IMR-90 (cell line): ENCODE measurements at regions not wholly inside any gene's neighbourhood (a gene's known extent, or its start where the extent isn't known, plus 50 kb on each side); places are given as distances from the start of the nearest gene placed in this dataset.

Source experiments
- ATAC-seq: fragments of 200-7000 bp; cut with Tn5 transposase; 2 replicates; pipeline ENCODE4 v1.9.1; 2020; ENCODE audit warnings: low read depth, mild to moderate bottlenecking, moderate library complexity
- BruUV-seq: library from RNA; stranded (reverse); fragments of 400-500 nt; replicated peaks from 2 replicates; lab custom pipeline; 2021; lab: Mats Ljungman, UMichigan
- CTCF ChIA-PET: fragments of 300-600 bp; formaldehyde crosslinking; extraction: SDS; loops from one replicate; lab custom pipeline; 2021; ENCODE audit warnings: antibody characterized with exemption; lab: Yijun Ruan, JAX
- POLR2A ChIA-PET: fragments of 300-600 bp; sonication (Branson Sonifier 250); formaldehyde crosslinking; loops from one replicate; lab custom pipeline; 2022; ENCODE audit warnings: antibody characterized with exemption; ENCODE audit not compliant: unreplicated experiment; lab: Charles Lee
- DNase-seq: peaks from one replicate; pipeline ENCODE4 v3.0.0; 2013
- H2AFZ ChIP-seq: replicated peaks from 2 replicates; pipeline ENCODE3; 2013; ENCODE audit warnings: low read length, mild to moderate bottlenecking; ENCODE audit not compliant: poor library complexity
- H2AK5ac ChIP-seq: 2 replicates; pipeline ENCODE4 v1.6.1; 2013; ENCODE audit warnings: low read depth, low read length, inconsistent platforms
- H2AK9ac ChIP-seq: replicated peaks from 2 replicates; pipeline ENCODE3; 2013; ENCODE audit warnings: mild to moderate bottlenecking, low read depth, low read length, moderate library complexity; ENCODE audit not compliant: poor library complexity
- H2BK120ac ChIP-seq: 2 replicates; pipeline ENCODE4 v1.6.1; 2013; ENCODE audit warnings: low read depth, low read length, inconsistent platforms
- H2BK15ac ChIP-seq: 3 replicates; pipeline ENCODE4 v1.6.1; 2013; ENCODE audit warnings: low read depth, low read length, inconsistent platforms
- H2BK20ac ChIP-seq: 2 replicates; pipeline ENCODE4 v1.6.1; 2013; ENCODE audit warnings: low read depth, mild to moderate bottlenecking, inconsistent platforms, low read length, moderate library complexity
- H2BK5ac ChIP-seq: 2 replicates; pipeline ENCODE4 v1.6.1; 2013; ENCODE audit warnings: mild to moderate bottlenecking, low read depth, low read length, inconsistent platforms; ENCODE audit not compliant: poor library complexity, severe bottlenecking
- H3K14ac ChIP-seq: replicated peaks from 2 replicates; pipeline ENCODE4 v1.6.1; 2013; ENCODE audit warnings: low read depth, low read length, inconsistent platforms
- H3K18ac ChIP-seq: 2 replicates; pipeline ENCODE4 v1.6.1; 2013; ENCODE audit warnings: low read depth, low read length, control low read depth
- H3K23ac ChIP-seq: 2 replicates; pipeline ENCODE4 v1.6.1; 2013; ENCODE audit warnings: low read depth, low read length, inconsistent platforms
- H3K27ac ChIP-seq: 2 replicates; pipeline ENCODE4 v1.5.1; 2013; ENCODE audit warnings: mild to moderate bottlenecking, control low read depth, low read length; ENCODE audit not compliant: insufficient read depth
- H3K27me3 ChIP-seq: 2 replicates; pipeline ENCODE4 v1.6.1; 2013; ENCODE audit warnings: low read length; ENCODE audit not compliant: control insufficient read depth, insufficient read depth
- H3K36me3 ChIP-seq: 2 replicates; pipeline ENCODE4 v1.6.1; 2013; ENCODE audit warnings: low read length, mixed read lengths; ENCODE audit not compliant: control insufficient read depth, insufficient read depth
- H3K4ac ChIP-seq: 2 replicates; pipeline ENCODE4 v1.6.1; 2013; ENCODE audit warnings: low read depth, low read length, inconsistent platforms
- H3K4me1 ChIP-seq: 2 replicates; pipeline ENCODE4 v1.6.1; 2013; ENCODE audit warnings: low read length, mixed read lengths; ENCODE audit not compliant: control insufficient read depth, insufficient read depth
- H3K4me2 ChIP-seq: 2 replicates; pipeline ENCODE4 v1.6.1; 2013; ENCODE audit warnings: low read depth, mild to moderate bottlenecking, control low read depth, low read length, moderate library complexity
- H3K4me3 ChIP-seq: 2 replicates; pipeline ENCODE4 v1.5.1; 2013; ENCODE audit warnings: low read depth, mild to moderate bottlenecking, control low read depth, low read length, moderate library complexity; ENCODE audit not compliant: insufficient read depth
- H3K56ac ChIP-seq: 2 replicates; pipeline ENCODE4 v1.6.1; 2013; ENCODE audit warnings: low read length, inconsistent platforms; ENCODE audit not compliant: insufficient read depth; ENCODE audit errors: extremely low read depth
- H3K79me1 ChIP-seq, 2 experiments: 2 replicates each; pipeline ENCODE4 v1.6.1; 2013; ENCODE audit warnings: low read length in 2 of 2, inconsistent platforms in 1 of 2, low read depth in 1 of 2
- H3K9ac ChIP-seq: 2 replicates; pipeline ENCODE4 v1.6.1; 2013; ENCODE audit warnings: low read depth, low read length, control low read depth
- H3K9me1 ChIP-seq: 2 replicates; pipeline ENCODE4 v1.6.1; 2013; ENCODE audit warnings: low read length, inconsistent platforms; ENCODE audit not compliant: insufficient read depth
- H3K9me3 ChIP-seq: 2 replicates; pipeline ENCODE4 v1.6.1; 2013; ENCODE audit warnings: low read length; ENCODE audit not compliant: control insufficient read depth, insufficient read depth
- H4K20me1 ChIP-seq: 2 replicates; pipeline ENCODE4 v1.6.1; 2013; ENCODE audit warnings: low read length, inconsistent platforms; ENCODE audit not compliant: insufficient read depth
- H4K5ac ChIP-seq: 2 replicates; pipeline ENCODE4 v1.6.1; 2013; ENCODE audit warnings: mild to moderate bottlenecking, low read depth, low read length, control low read depth
- H4K8ac ChIP-seq, 2 experiments: 2 replicates each; pipeline ENCODE4 v1.6.1; 2013; ENCODE audit warnings: low read depth in 2 of 2, low read length in 2 of 2, control low read depth in 1 of 2, inconsistent platforms in 1 of 2
- H4K91ac ChIP-seq: 2 replicates; pipeline ENCODE4 v1.6.1; 2013; ENCODE audit warnings: low read depth, low read length, inconsistent platforms; ENCODE audit not compliant: insufficient read depth
- SMC3 ChIP-seq: fragments of 150-350 bp; IDR thresholded peaks from 2 replicates; pipeline ENCODE4 v1.6.1; 2016; ENCODE audit warnings: low read depth, mild to moderate bottlenecking, antibody characterized with exemption, low read length, moderate library complexity
- WGBS, 2 experiments: methylation state at CpG; one replicate each; pipeline versions ENCODE4 v1.1.5 to v1.1.7; 2013; ENCODE audit warnings: missing lambda C conversion rate in 2 of 2; ENCODE audit not compliant: insufficient read length in 1 of 2; ENCODE audit errors: extremely low coverage in 2 of 2; 5-methylcytosine and 5-hydroxymethylcytosine counted together
- dilution Hi-C: fragments of 300-500 bp; cut with HindIII; formaldehyde crosslinking; loops from one replicate; pipeline ENCODE4 v1.14.3; 2018; ENCODE audit warnings: low sequenced_read_pairs; ENCODE audit not compliant: unreplicated experiment
- in situ Hi-C: fragments of 300-500 bp; cut with MboI; formaldehyde crosslinking; loops from 3 replicates; pipeline ENCODE4 v1.14.3; 2019; ENCODE audit warnings: low sequenced_read_pairs, inconsistent platforms, mixed read lengths
- intact Hi-C: fragments of 100-400 bp; cut with micrococcal nuclease; formaldehyde crosslinking; loops from 2 replicates; pipeline ENCODE4 v1.10.0; 2022

DNA sequence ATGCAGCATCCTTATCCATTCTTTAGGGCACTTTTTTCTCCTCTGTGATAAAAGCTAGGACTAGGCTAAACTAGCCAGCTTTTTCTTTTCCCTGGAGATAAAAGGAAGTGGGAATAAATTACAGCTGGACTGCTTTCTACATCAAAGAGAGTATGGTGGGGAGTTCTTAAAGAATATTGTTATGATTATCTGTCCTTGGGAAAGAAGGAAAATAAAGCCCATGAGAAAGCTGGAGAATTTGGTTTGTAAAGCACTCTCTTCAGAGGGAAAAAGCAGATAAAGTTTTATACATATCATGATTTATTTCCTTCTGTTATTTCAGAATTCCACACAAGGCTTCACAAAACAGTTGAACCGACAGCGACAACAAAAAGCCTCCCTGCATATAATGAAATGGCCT lies 923.0 kb downstream of the DIPK2A start:
- Histone ChIP-seq H3K27me3 (no peaks in the 10 kb centered on the region), H3K4me1 (no peaks in the 10 kb centered on the region), H2AK5ac (no peak overlapping the region), H3K23ac (no peak overlapping the region), H2AK9ac (no peak overlapping the region), H4K91ac (no peak overlapping the region), H4K5ac (no peak overlapping the region), H3K4ac (no peak overlapping the region), H3K14ac (no peak overlapping the region), H3K79me1 (no peaks in the 10 kb centered on the region), H4K8ac (no peak overlapping the region), H2BK20ac (no peak overlapping the region), H4K20me1 (no peaks in the 10 kb centered on the region), H3K18ac (no peak overlapping the region), H3K4me2 (no peak overlapping the region), H3K27ac (no peak overlapping the region), H2BK15ac (no peak overlapping the region), H2BK120ac (no peak overlapping the region), H3K4me3 (no peak overlapping the region), H2AFZ (no peak overlapping the region), H3K56ac (no peak overlapping the region), H3K36me3 (no peaks in the 10 kb centered on the region), H3K9me3 (peaks cover 2% of the 10 kb centered on the region; the same call in 1 of the 2 replicates), H3K9ac (no peak overlapping the region), H3K9me1 (no peaks in the 10 kb centered on the region), H2BK5ac (no peak overlapping the region)
- ChIA-PET POLR2A (no interaction called here), CTCF (no interaction called here)
- no CpG with 5 or more reads among the region's 2 CpGs for WGBS, 2 experiments
- dilution Hi-C loops (no loop called here), in situ Hi-C loops (no loop called here), intact Hi-C loops (no loop called here)
- BruUV-seq: no TSS peak
- DNase-seq: no peak
- no peak for ATAC-seq
- no peak for TF ChIP-seq SMC3
